ENCODE measurements at regions not wholly inside any gene's neighbourhood (a gene's known extent, or its start where the extent isn't known, plus 50 kb on each side); places are given as distances from the start of the nearest gene placed in this dataset.

- TF ChIP-seq KAT8 (IDR thresholded peaks at IDR 0.05; ENCODE audit: low read depth) (no peak), RHOXF2B (CRISPR knock-in tag; conservative IDR thresholded peaks at IDR 0.05) (no peak), ZNF41 (CRISPR knock-in tag; conservative IDR thresholded peaks at IDR 0.05) (no peak), SAFB2 (IDR thresholded peaks at IDR 0.05; ENCODE audit: borderline replicate concordance, low read depth, low read length, severe bottlenecking) (no peak), HNRNPH1 (optimal IDR thresholded peaks at IDR 0.05; ENCODE audit: low read depth, low read length) (no peak), MAFG (tag; conservative IDR thresholded peaks at IDR 0.05) (no peak), KDM2B (CRISPR knock-in tag; IDR thresholded peaks at IDR 0.05) (no peak), RB1 (IDR thresholded peaks at IDR 0.05; ENCODE audit: low read depth) (no peak), AFF1 (IDR thresholded peaks at IDR 0.05; ENCODE audit: low read depth in 1 of 2, partially characterized antibody in 2 of 2) (no peak), ZBTB17 (CRISPR knock-in tag; IDR thresholded peaks at IDR 0.05) (no peak), ZNF707 (CRISPR knock-in tag; conservative IDR thresholded peaks at IDR 0.05) (no peak), POLR2A (conservative IDR thresholded peaks at IDR 0.05) (no peak), GABPB2 (CRISPR knock-in tag; conservative IDR thresholded peaks at IDR 0.05) (no peak), REST (IDR thresholded peaks at IDR 0.05; ENCODE audit: borderline replicate concordance) (no peak), REST (CRISPR knock-in tag; IDR thresholded peaks at IDR 0.05; ENCODE audit: low read depth) (no peak)
Measured at GRCh38 chrX:110558406-110558805, 199.8 kb downstream of the RTL9 start (continued).
